ES-I3 (cell line): ENCODE measurements at regions not wholly inside any gene's neighbourhood (a gene's known extent, or its start where the extent isn't known, plus 50 kb on each side); places are given as distances from the start of the nearest gene placed in this dataset.

Experiments
- H3K36me3 ChIP-seq: 2 replicates; pipeline ENCODE4 v1.6.1; 2013; ENCODE audit warnings: mild to moderate bottlenecking, low read length, control low read depth, moderate library complexity; ENCODE audit not compliant: insufficient read depth
- H3K4me1 ChIP-seq: 2 replicates; pipeline ENCODE4 v1.6.1; 2013; ENCODE audit warnings: mild to moderate bottlenecking, control low read depth, low read length; ENCODE audit not compliant: insufficient read depth
- H3K9ac ChIP-seq: 2 replicates; pipeline ENCODE4 v1.6.1; 2013; ENCODE audit warnings: low read depth, mild to moderate bottlenecking, low read length, moderate library complexity
- H3K9me3 ChIP-seq: 2 replicates; pipeline ENCODE4 v1.6.1; 2013; ENCODE audit warnings: mild to moderate bottlenecking, low read length, moderate library complexity; ENCODE audit not compliant: control insufficient read depth, insufficient read depth

GRCh38 chr11:70713988-70714665 is 315.8 kb downstream of the CTTN start:
- no peak overlapping the region for H3K9ac ChIP-seq
- H3K4me1 ChIP-seq, result peaks cover 26% of the 10 kb centered on the region
- no peaks in the 10 kb centered on the region for H3K36me3 ChIP-seq
- no peaks in the 10 kb centered on the region for H3K9me3 ChIP-seq

- H3K4me1 ChIP-seq, result peaks cover 26% of the 10 kb centered on the region
- H3K36me3 ChIP-seq, result no peaks in the 10 kb centered on the region
- H3K9me3 ChIP-seq, result no peaks in the 10 kb centered on the region
- H3K9ac ChIP-seq, result no peak overlapping the region
Measured at GRCh38 chr11:70715166-70715951, 317.0 kb downstream of the CTTN start.

GRCh38 chr11:70716216-70716615 is 317.9 kb downstream of the CTTN start:
- Histone ChIP-seq H3K9me3 (no peaks in the 10 kb centered on the region), H3K9ac (no peak overlapping the region), H3K36me3 (no peaks in the 10 kb centered on the region), H3K4me1 (peaks cover 23% of the 10 kb centered on the region)

GRCh38 chr11:70716986-70717775 is 318.9 kb downstream of the CTTN start:
- H3K9me3 ChIP-seq, result no peaks in the 10 kb centered on the region

GRCh38 chr11:70717936-70718595 is 319.7 kb downstream of the CTTN start:
- Histone ChIP-seq H3K4me1 (peaks cover 11% of the 10 kb centered on the region), H3K36me3 (no peaks in the 10 kb centered on the region), H3K9ac (no peak overlapping the region), H3K9me3 (no peaks in the 10 kb centered on the region)

More at GRCh38 chr11:70716986-70717775, 318.9 kb downstream of the CTTN start:
- Histone ChIP-seq H3K36me3 (no peaks in the 10 kb centered on the region), H3K9ac (no peak overlapping the region), H3K4me1 (peaks cover 17% of the 10 kb centered on the region)

- Histone ChIP-seq H3K36me3 (no peaks in the 10 kb centered on the region), H3K4me1 (no peaks in the 10 kb centered on the region), H3K9me3 (no peaks in the 10 kb centered on the region), H3K9ac (no peak overlapping the region)
Measured at GRCh38 chr11:70719516-70719915, 321.2 kb downstream of the CTTN start.

GRCh38 chr11:70720281-70720680 is 322.0 kb downstream of the CTTN start:
- no peaks in the 10 kb centered on the region for H3K36me3 ChIP-seq
- H3K9me3 ChIP-seq, result no peaks in the 10 kb centered on the region
- H3K9ac ChIP-seq, result no peak overlapping the region
- H3K4me1 ChIP-seq, result no peaks in the 10 kb centered on the region

GRCh38 chr11:70721006-70721405 is 322.7 kb downstream of the CTTN start:
- Histone ChIP-seq H3K9me3 (no peaks in the 10 kb centered on the region), H3K9ac (no peak overlapping the region), H3K4me1 (no peaks in the 10 kb centered on the region), H3K36me3 (no peaks in the 10 kb centered on the region)

GRCh38 chr11:70725278-70725677 is 326.9 kb downstream of the CTTN start:
- H3K9ac ChIP-seq, result no peak overlapping the region
- no peaks in the 10 kb centered on the region for H3K36me3 ChIP-seq
- no peaks in the 10 kb centered on the region for H3K9me3 ChIP-seq
- H3K4me1 ChIP-seq, result no peaks in the 10 kb centered on the region

- no peaks in the 10 kb centered on the region for H3K36me3 ChIP-seq
- H3K9ac ChIP-seq, result no peak overlapping the region
- H3K4me1 ChIP-seq, result no peaks in the 10 kb centered on the region
- H3K9me3 ChIP-seq, result no peaks in the 10 kb centered on the region
Measured at GRCh38 chr11:70725739-70726138, 327.4 kb downstream of the CTTN start.

GRCh38 chr11:70727021-70727420 is 328.7 kb downstream of the CTTN start:
- Histone ChIP-seq H3K4me1 (no peaks in the 10 kb centered on the region), H3K9ac (no peak overlapping the region), H3K36me3 (no peaks in the 10 kb centered on the region), H3K9me3 (no peaks in the 10 kb centered on the region)

GRCh38 chr11:70727899-70728620 is 329.7 kb downstream of the CTTN start:
- no peaks in the 10 kb centered on the region for H3K9me3 ChIP-seq

GRCh38 chr11:70729949-70730348 is 331.6 kb downstream of the CTTN start:
- Histone ChIP-seq H3K9ac (no peak overlapping the region), H3K36me3 (no peaks in the 10 kb centered on the region), H3K9me3 (no peaks in the 10 kb centered on the region), H3K4me1 (no peaks in the 10 kb centered on the region)

More at GRCh38 chr11:70727899-70728620, 329.7 kb downstream of the CTTN start:
- no peaks in the 10 kb centered on the region for H3K36me3 ChIP-seq
- no peak overlapping the region for H3K9ac ChIP-seq
- H3K4me1 ChIP-seq, result no peaks in the 10 kb centered on the region

- H3K4me1 ChIP-seq, result no peaks in the 10 kb centered on the region
- H3K9ac ChIP-seq, result no peak overlapping the region
- no peaks in the 10 kb centered on the region for H3K9me3 ChIP-seq
- no peaks in the 10 kb centered on the region for H3K36me3 ChIP-seq
Measured at GRCh38 chr11:70730411-70730810, 332.1 kb downstream of the CTTN start.
